HG03521 (cell line): ENCODE measurements at regions not wholly inside any gene's neighbourhood (a gene's known extent, or its start where the extent isn't known, plus 50 kb on each side); places are given as distances from the start of the nearest gene placed in this dataset.
"Not testable (repeated sequence)": the region's sequence is repeated elsewhere in the genome, so short reads cannot be mapped to it uniquely, and the experiment has no call there.

Experiments
- ATAC-seq: cut with Tn5 transposase; IDR thresholded peaks from one replicate; pipeline ENCODE4 v1.9.1; 2021; ENCODE audit warnings: mild to moderate bottlenecking, moderate library complexity; ENCODE audit not compliant: unreplicated experiment

DNA sequence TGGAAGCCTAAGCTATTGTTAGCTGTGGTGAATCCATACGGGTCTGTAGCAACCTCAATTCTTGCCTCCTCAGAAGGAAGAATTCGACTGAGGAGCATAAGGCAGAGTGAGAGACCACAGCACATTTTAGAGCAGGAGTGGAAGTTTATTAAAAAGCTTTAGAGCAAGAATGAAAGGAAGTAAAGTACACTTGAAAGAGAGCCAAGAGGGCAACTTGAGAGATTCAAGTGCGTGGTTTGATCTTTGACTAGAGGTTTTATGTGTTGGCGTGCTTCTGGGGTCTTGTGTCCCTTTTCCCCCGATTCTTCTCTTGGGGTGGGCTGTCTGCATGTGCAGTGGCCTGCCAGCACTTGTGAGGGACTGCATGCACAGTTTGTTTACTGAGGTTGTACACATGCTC is 880.6 kb upstream of the INTU start:
- no peak for ATAC-seq

DNA sequence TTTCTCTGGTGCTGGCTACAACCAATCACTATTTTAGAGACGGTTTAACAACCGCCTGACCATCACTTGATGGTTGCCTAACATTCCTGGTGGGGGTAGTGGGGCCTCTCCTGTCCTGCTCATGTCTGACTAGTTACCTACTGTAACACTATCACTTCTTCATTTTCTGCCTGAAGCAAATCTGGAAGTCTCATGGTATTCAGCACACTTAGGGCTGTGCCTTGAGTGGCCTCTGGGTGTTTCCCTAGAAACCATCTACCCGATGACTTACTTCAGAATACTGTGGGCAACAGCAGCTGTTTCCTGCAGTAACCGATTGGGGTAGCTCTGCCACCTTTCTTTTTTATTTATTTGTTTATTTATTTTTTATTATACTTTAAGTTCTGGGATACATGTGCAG is 880.1 kb upstream of the INTU start:
- no peak for ATAC-seq

DNA sequence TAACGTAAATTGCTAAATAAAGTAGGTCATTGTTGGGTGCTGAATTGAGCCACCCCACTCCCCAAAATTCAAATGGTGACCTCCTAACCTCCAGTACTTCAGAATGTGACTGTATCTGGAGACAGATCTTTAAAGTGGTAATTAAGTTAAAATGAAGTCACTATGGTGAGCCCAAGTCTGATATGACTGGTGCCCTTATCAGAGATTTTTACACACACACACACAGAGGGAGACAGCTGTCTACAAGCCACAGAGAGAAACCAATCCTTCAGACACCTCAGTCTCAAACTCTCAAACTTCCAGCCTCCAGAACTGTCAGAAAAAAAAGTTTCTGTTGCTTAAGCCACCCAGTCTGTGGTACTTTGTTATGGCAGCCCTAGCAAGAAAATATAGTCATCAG is 879.2 kb upstream of the INTU start:
- no peak for ATAC-seq

DNA sequence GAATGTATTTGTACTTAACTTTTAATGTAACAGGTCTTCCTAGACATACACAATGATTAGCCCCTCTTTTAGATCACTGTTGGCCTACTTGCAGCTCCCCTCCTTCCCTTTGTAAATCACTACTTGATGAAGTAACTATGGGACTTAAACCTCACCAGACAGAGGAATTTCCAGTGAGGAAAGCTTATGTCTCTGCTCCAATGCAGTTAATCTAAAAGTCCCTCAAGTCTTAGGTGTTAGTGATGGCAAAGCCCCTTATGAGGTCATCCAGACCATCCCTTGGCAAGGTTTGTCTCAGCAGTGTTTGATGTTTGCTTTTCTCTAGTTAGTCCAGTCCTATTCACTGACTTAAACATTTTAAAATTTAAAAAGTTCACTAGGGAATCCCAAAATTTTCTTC is 877.3 kb upstream of the INTU start:
- ATAC-seq, result no peak

DNA sequence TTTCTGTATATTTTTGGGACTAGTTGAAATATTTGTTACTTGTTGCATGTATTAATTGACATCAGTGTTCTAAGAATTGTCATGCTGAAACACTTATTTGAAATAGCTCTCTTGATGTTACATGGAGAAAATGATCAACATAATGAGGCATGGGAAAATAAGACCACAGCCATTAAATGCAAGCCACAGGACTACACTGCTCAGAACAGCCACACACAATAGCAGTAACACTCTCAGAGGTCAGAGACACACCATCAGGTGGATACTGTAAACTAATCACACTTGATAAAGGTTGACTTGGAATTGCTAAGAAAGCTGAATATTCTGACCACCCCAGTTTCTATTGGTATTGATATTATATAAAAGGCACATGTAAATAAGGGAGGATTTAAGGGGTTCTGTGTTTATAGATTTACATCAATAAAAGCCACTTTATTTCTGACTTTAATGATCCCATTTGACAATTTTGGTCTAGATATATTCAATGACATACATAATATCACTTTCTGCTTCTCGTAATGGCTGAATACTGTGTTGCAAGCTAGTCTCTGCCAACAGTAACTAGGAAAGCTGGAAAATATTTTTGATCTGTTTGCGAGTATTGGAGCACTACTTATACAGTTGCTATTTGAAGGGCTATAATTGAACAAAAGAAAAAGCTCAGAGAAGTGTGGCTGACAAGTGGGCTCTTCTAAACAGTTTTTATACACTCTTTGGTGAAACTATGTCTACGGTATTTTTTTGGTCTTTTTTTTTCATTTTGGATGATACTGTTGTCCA is 876.5 kb upstream of the INTU start:
- no peak for ATAC-seq

DNA sequence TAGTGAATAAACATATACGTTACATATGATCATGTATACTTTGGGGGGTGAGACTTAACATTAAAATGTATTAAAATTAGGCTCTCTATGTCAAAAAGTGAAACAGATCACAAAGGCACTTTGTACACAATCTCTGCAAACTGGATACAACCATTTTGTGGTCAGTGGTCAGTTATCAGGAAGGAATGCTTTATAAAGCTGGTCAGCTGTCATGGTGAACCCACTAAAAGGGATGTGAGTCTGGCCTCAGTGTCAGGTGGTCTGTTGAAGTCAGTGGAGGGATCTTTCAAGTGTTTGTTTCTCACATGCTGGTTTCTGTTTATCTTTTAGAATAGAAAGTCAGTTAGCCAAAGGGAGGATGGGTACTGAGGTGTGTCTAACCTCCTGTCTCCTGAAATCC is 875.5 kb upstream of the INTU start:
- ATAC-seq, result no peak

DNA sequence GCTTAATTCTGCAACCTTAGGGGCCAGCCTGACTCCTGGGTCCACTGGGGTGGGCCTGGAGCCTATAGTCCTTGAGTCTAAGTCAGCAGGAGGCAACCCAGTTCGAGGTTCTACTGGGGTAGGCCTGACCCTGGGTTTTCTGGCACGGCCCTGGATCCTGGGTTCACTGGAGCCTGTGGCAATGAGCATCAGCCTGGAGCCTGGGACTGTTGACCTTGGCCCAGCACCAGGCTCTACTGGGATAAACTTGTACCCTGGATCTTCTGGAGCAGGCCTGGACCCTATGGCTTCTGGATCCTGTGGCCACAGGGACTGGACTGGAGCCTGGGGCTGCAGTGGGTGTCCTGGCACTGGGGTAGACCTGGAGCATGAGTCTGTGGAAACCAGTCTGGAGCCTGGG is 874.3 kb upstream of the INTU start:
- ATAC-seq, result no peak

DNA sequence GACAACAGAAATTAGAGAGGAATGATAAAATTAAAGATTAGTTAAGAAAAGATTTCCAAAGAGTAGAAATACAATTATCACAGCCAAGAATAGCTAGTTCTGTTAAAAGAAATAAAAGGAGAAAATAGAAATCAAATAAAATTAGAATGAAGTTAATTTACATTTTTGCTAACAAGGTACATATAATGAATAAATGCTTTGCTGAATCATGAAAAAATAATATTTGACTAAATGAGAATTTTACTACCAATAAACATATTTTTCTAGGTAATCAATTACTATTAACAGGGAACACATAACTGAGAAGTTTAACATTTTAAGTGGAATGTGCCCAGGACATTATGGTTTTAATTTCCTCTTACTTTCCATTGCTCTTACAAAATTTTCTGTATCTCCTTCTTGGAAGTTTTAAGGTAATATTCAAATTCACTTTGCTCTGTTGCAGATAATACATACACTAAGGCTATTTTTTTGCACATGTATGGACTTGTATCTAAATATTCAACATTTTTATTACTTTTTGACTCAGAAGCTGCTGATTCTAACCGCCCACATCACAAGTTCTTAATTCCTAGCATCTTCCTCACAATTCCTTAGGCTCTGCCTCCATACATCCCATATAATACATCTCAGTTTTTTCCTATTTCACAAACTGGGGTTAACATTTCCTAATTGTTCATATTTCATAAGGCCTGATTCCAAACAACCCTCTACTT is 870.7 kb upstream of the INTU start:
- no peak for ATAC-seq

DNA sequence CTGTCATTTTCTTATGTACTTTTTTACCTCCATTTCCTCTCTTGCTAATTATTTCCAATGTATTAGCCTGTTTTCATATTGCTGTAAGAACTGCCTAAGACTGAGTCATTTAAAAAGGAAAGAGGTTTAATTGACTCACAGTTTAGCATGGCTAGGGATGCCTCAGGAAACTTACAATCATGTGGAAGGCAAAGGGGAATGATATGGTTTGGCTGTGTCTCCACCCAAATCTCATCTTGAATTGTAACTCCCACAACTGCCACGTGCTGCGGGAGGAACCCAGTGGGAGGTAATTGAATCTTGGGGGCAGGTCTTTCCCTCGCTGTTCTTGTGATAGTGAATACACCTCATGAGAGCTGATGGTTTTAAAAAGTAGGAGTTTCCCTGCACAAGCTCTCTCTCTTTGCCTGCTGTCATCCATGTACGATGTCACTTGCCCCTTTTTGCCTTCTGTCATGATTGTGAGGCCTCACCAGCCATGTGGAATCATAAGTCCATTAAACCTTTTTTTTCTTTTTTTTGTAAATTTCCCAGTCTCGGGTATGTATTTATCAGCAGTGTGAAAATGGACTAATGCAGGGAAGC is 870.0 kb upstream of the INTU start:
- no peak for ATAC-seq

DNA sequence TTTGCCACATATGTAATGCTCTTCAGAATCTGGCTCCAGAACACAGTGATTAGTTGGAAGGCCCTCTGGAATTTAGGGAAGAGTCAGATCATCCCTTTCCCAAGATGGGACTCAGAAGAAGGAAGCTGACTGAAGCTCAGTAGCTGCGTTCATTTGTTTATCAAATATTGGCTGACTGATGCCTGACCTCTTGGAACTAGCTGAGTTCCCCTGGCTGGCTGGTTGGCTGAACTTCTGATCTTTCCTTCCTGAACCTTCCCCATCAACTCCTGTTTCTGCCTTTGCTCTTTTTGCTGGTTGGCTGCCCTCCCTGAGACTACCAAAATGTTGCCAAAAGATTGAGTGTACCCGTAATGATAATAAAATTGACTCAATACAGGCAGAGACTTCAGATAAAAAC is 866.5 kb upstream of the INTU start:
- no peak for ATAC-seq

DNA sequence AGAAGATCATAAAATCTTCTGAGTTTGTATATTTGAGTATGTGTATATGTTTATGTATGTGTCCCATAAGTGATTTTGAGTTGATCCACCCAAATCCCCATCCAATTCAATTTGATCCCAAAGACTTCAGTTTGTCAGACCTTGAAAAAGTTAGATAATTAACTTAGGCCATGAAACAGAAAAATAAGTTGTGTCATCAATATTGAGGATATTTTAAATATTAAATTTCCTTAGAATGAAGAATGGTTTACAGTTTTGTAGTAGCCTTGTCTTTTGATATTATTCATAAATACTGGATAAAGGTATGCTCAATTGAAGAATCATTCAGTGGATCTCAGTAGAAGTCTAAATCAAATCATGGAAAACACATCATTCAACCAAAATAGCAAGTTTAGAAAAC is 864.4 kb upstream of the INTU start:
- ATAC-seq, result no peak

DNA sequence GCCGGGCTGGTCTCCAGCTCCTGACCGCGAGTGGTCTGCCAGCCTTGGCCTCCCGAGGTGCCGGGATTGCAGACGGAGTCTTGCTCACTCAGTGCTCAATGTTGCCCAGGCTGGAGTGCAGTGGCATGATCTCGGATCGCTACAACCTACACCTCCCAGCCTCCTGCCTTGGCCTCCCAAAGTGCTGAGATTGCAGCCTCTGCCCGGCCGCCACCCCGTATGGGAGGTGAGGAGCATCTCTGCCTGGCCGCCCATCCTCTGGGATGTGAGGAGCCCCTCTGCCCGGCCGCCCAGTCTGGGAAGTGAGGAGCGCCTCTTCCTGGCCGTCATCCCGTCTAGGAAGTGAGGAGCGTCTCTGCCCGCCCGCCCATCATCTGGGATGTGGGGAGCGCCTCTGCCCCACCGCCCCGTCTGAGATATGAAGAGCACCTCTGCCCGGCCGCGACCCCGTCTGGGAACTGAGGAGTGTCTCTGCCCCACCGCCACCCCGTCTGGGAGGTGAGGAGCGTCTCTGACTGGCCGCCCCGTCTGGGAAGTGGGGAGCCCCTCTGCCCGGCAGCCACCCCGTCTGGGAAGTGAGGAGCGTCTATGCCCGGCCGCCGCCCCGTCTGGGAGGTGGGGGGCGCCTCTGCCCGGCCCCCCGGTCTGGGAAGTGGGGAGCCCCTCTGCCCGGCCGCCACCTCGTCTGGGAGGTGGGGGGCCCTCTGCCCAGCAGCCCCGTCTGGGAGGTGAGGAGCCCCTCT is 861.8 kb upstream of the INTU start:
- not testable (repeated sequence) for ATAC-seq

DNA sequence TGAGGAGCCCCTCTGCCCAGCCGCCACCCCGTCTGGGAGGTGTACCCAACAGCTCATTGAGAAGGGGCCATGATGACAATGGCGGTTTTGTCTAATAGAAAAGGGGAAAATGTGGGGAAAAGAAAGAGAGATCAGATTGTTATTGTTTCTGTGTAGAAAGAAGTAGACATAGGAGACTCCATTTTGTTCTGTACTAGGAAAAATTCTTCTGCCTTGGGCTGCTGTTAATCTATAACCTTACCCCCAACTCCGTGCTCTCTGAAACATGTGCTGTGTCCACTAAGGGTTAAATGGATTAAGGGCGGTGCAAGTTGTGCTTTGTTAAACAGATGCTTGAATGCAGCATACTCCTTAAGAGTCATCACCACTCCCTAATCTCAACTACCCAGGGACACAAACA is 861.1 kb upstream of the INTU start:
- ATAC-seq, result not testable (repeated sequence)

DNA sequence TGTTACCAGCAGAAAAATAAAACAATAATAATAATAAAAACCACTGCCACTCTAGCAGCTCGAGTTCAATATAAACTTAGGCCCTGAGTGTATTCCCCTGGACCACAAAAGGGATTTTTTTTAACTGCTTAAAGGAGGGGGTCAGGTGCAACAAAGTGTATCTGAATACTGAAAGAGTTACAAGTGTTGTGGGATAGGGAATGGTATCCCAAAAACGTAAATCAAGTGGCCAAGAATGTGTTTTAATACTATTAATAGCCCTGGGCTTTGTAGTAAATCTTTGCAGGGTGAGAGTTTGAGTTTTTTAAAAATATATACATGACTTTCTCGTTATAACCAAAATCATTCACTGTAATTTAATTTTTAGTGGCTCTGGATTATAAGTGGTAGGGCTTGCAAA is 860.1 kb upstream of the INTU start:
- no peak for ATAC-seq

DNA sequence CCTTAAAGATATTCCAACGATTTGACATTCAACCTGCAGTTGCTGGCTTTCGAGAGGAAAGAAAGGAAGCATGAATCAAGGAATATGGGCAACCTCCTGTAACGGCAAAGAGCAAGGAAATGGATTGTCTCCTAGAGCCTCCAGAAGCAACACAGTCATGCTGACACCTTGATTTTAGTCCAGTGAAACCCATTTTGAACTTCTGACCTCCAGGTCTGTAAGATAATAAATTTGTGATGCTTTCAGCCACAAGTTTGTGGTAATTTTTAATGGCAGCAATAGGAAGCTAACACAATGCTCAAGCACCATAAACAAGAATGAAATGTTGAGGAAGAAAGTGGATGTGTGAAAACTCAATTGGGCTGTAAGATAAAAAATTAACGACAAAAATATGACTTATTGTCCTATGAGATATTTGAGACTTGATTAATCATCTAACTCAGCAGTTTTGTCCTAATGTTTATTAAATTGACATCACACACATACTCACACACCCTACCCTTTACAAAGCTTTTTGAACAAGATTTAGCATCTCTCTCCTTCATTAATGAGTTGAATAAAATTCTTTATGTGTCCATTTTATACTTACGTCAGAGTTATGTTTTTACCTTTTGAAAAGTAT is 857.2 kb upstream of the INTU start:
- ATAC-seq, result no peak

DNA sequence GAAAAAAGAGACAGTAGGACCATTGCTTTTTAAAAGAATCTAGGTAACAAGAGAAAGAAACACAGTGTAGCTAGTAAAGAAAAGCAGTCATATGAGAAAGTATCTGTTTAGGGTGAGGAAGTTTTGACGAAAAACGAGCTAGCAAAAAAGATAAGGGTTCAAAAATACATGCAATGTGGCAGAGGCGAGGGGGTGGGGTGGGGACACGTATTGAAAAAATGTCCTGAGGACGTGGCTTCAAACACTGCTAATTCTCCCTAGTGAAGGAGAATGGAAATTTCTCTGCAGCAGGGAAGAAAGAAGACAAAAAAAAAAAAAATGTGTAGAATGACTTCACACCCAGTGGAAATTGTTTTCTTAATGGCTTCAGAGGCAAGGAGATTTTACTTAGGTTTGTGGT is 856.4 kb upstream of the INTU start:
- ATAC-seq, result no peak

DNA sequence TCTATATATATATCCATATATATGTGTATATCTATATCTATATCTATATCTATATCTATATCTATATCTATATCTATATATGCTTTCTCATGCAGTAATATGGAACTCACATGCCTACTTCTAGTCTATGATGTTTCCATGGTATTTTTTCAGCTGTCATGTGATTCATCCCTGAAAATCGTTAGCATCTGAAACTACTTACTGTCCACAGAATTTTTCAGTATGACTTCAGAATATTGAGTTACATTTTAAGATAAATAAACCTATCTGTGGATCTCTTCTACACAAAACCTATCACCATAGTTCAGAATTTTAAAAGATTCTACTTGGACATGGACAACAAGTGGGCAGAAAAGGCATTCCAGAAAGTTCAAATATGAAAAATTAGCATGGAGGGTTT is 855.1 kb upstream of the INTU start:
- no peak for ATAC-seq

DNA sequence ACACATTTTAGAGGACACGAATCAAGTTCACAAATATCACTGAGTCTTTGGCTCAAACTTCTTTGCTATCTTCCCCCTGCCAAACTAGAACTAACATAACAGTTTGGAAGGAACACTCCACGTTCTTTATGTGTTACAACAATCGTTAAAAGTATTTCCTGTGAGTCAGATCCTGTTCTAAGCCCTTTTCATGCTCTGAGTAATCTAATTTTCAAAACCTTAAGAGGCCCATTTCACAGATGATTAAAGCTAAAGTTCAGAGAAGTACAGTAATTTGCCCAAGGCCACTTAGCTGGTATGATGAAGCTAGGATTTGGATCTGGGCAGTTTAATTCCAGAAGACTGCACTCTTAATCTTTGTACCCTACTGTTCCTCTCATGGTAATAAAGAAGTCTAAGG is 854.4 kb upstream of the INTU start:
- no peak for ATAC-seq

DNA sequence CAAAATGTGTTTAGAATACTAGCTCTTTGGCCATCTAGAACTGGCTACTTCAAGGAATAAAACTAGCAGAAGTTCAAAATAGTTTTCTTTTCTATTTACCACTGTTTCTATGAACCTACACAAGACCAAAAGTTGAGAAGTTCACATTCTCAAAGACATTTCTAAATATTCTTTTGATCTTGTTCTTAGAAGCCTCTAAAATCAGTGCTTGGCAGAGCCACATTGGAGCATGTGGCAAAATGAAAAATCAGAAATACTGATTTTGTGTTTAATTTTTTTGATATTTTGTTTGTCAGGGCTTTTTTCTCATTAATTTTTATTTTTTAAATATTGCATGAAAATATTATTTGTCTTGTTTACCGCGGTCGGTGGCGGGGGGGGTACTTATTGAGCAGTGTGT is 853.8 kb upstream of the INTU start:
- ATAC-seq, result no peak

DNA sequence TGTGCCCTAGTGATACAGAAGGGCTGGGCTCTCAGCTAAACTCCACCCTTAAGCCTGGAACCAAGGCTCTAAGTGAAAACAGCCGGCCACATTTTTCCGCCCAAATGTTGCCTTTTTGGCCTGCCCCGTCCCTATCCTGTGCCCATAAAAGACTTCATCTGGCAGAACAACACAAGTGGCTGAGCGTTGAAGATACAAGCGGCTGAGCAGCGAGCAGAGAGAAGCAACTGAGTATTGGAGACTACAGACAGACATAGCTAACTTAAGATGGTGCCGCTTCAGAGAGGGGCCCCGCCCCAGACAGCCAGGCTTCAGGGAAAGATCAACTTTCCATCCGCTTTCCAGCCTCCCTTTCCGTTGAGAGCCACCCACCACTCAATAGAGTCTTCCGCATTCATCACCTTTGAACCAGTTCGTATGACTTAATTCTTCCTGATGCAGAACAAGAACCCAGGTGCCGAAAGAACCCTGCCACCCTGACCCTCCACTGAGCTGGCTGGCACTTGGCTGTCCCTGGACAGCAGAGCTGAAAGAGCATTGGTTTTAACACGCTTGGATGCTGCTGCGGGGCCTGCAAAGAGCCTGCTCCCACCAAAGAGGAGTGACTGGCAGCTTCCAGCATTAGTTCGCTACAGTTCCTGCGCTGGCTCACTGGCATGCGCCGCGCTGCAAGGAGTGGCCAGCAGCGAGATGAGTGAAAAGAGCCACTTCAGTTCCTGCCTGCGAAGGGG is 853.2 kb upstream of the INTU start:
- no peak for ATAC-seq

DNA sequence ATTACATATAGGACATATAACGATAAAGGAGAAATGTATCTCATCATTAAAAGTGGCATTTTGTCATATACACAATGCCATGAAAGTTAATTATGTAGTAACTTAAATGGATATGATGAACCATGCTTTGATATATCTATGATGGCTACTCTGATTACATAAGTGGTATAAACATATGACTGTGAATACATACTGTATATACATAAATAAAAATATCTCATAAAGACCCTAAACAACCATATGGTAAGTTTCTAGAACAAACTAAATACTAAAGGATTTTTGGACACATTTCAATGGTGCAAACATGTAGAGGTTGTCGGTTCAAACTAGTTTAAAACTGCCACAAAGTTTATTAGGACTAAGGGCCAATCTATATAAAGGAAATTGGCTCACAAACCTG is 849.6 kb upstream of the INTU start:
- ATAC-seq, result no peak
